ENCODE measurements at regions not wholly inside any gene's neighbourhood (a gene's known extent, or its start where the extent isn't known, plus 50 kb on each side); places are given as distances from the start of the nearest gene placed in this dataset.

- TF ChIP-seq ETV6 (IDR thresholded peaks at IDR 0.05; ENCODE audit: borderline replicate concordance in 1 of 2, low read depth in 2 of 2, low read length in 1 of 2) (no peak), ETV6 (CRISPR knock-in tag; IDR thresholded peaks at IDR 0.05; ENCODE audit: borderline replicate concordance) (no peak), FOXK1 (CRISPR knock-in tag; IDR thresholded peaks at IDR 0.05; ENCODE audit: borderline replicate concordance) (no peak), ZNF408 (CRISPR knock-in tag; IDR thresholded peaks at IDR 0.05; ENCODE audit: low read depth) (no peak), DPF2 (IDR thresholded peaks at IDR 0.05) (no peak)
These were observed 597.7 kb downstream of the CCDC171 start (continued) for GRCh38 chr9:16150501-16150900.

GRCh38 chr9:16150938-16151650, 598.3 kb downstream of the CCDC171 start:
- Histone ChIP-seq H3K4me2 (ENCODE audit: insufficient read depth, low read length) (no peak overlapping the region), H3K36me3 (ENCODE audit: control insufficient read depth, insufficient read depth, low read length) (no peaks in the 10 kb centered on the region), H2AFZ (ENCODE audit: low read depth, low read length) (no peak overlapping the region), H3K4me3 (no peak overlapping the region), H3K4me1 (replicated peaks in 1 of 2; ENCODE audit: control insufficient read depth in 2 of 2, insufficient read depth in 2 of 2, low read length in 2 of 2) (no peaks in the 10 kb centered on the region), H3K9me1 (ENCODE audit: control insufficient read depth, insufficient read depth, low read length) (no peaks in the 10 kb centered on the region), H4K20me1 (replicated peaks; ENCODE audit: control insufficient read depth, insufficient read depth, low read length) (no peaks in the 10 kb centered on the region), H3K27me3 (ENCODE audit: control insufficient read depth in 2 of 2, insufficient read depth in 2 of 2, low read length in 2 of 2) (no peaks in the 10 kb centered on the region), H3K9ac (ENCODE audit: insufficient read depth in 1 of 2, low read depth in 2 of 2, low read length in 2 of 2) (no peak overlapping the region), H3K27ac (ENCODE audit: extremely low read depth, low read depth, low read length) (no peak overlapping the region), H3K79me2 (ENCODE audit: control insufficient read depth, insufficient read depth, low read length) (no peaks in the 10 kb centered on the region), H3K9me3 (replicated peaks; ENCODE audit: control insufficient read depth, insufficient read depth, low read depth, low read length) (no peaks in the 10 kb centered on the region)
- no peak for FAIRE-seq
- in situ Hi-C loops (cut with MboI) (no loop called here), intact Hi-C loops (cut with micrococcal nuclease) (no loop called here)
- BruUV-seq (replicated peaks): no TSS peak
- no peak for ATAC-seq
- POLR2A ChIA-PET: no interaction called here
- 0% methylated on average over 8 of the region's 9 CpGs for WGBS (ENCODE audit: insufficient coverage, low coverage, missing lambda C conversion rate)
- TF ChIP-seq ZC3H11A (IDR thresholded peaks at IDR 0.05; ENCODE audit: low read depth, low read length) (no peak), BCL6 (CRISPR knock-in tag; IDR thresholded peaks at IDR 0.05) (no peak), TCF7L2 (IDR thresholded peaks at IDR 0.05; ENCODE audit: low read depth, low read length) (no peak), RCOR1 (IDR thresholded peaks at IDR 0.05; ENCODE audit: borderline replicate concordance in 1 of 2, low read depth in 2 of 2, low read length in 2 of 2) (no peak), SUPT5H (IDR thresholded peaks at IDR 0.05) (no peak), ATF6 (CRISPR knock-in tag; IDR thresholded peaks at IDR 0.05) (no peak), ZBTB17 (CRISPR knock-in tag; IDR thresholded peaks at IDR 0.05) (no peak), TEAD2 (tag; IDR thresholded peaks at IDR 0.05) (no peak), ZNF23 (CRISPR knock-in tag; IDR thresholded peaks at IDR 0.05) (no peak), ZNF398 (CRISPR knock-in tag; IDR thresholded peaks at IDR 0.05) (no peak)
- CTCF ChIA-PET (ENCODE audit: low intra/inter-chr PET ratio): no interaction called here
- DNase-seq (ENCODE audit: extremely low read depth in 1 of 4, low spot score in 3 of 4): no peak

All from K562 (cell line).